ENCODE measurements at regions not wholly inside any gene's neighbourhood (a gene's known extent, or its start where the extent isn't known, plus 50 kb on each side); places are given as distances from the start of the nearest gene placed in this dataset.

DNA sequence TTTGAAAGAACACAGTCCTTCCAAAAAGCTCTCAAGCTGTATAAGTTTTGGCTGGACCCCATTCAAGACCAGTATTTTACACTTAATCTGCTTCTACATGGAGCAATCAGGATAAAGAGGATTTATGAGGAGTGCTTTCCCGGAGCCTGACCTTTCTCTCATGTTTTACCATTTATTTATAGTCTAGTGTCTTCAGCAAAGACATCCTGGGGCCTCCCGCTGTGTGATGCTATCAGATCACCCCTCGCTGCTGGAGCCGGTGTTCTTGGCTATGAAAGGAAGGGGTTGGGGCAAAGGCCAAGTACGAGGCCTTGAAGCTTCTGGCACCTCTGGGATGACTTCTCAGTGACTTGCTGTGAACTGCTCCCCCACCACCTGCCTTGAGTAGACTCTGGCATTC is 189.6 kb downstream of the ADAMTS15 start:
- intact Hi-C loops (cut with DNase I; ENCODE audit: low total_unique reads) = loop anchor here (10.0 kb wide), 1 partner anchor 227 kb away; no protein-coding TSS in a partner anchor
- WGBS, 2 donors (ENCODE audit: low coverage in 1 of 2) = 40 to 53% methylated on average over 1 to 5 of the region's 5 CpGs
- in situ Hi-C loops (cut with MboI; ENCODE audit: low pct_ligation_motif_present in 1 of 4, low pct_unique_long_range_greater_than_20kb in 1 of 4, low sequenced_read_pairs in 3 of 4) = no loop called here
- peaks cover 0 to 15% (median 2%) of the 10 kb centered on the region in 4 donors for H3K4me1 ChIP-seq
- DNase-seq = no peak
- no peaks in the 10 kb centered on the region for H3K27me3 ChIP-seq
- H3K27ac ChIP-seq = no peak overlapping the region
- H3K9me3 ChIP-seq = no peaks in the 10 kb centered on the region
- no peaks in the 10 kb centered on the region for H3K36me3 ChIP-seq
- no peak for TF ChIP-seq POLR2AphosphoS5 (IDR thresholded peaks at IDR 0.05)
- TF ChIP-seq EP300 (IDR thresholded peaks at IDR 0.05; ENCODE audit: low read depth) = no peak
- no peak for TF ChIP-seq POLR2A (IDR thresholded peaks at IDR 0.05)
- TF ChIP-seq, protein P1, sequence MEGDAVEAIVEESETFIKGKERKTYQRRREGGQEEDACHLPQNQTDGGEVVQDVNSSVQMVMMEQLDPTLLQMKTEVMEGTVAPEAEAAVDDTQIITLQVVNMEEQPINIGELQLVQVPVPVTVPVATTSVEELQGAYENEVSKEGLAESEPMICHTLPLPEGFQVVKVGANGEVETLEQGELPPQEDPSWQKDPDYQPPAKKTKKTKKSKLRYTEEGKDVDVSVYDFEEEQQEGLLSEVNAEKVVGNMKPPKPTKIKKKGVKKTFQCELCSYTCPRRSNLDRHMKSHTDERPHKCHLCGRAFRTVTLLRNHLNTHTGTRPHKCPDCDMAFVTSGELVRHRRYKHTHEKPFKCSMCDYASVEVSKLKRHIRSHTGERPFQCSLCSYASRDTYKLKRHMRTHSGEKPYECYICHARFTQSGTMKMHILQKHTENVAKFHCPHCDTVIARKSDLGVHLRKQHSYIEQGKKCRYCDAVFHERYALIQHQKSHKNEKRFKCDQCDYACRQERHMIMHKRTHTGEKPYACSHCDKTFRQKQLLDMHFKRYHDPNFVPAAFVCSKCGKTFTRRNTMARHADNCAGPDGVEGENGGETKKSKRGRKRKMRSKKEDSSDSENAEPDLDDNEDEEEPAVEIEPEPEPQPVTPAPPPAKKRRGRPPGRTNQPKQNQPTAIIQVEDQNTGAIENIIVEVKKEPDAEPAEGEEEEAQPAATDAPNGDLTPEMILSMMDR (IDR thresholded peaks at IDR 0.05) = no peak
- H3K4me3 ChIP-seq = no peak overlapping the region

DNA sequence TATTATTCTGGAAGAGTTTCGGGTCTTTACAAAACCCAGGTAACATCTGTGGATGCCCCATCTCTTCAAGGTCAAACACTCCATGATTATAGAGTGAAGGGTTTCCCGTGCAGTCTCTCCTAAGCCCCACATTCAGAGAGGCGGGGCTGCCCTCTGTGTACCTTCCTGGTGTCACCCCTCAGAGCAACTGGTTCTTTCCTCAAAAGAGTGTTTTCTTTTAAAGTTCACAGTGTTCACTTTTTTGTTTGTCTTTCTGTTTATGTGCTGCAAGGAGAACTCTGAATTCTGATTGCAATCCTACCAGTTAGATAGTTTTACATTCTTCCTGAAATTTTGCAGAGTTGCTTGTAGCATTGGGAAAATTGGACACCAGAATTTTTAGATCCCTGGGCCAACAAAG is 190.2 kb downstream of the ADAMTS15 start:
- in situ Hi-C loops (cut with MboI; ENCODE audit: low pct_ligation_motif_present in 1 of 4, low pct_unique_long_range_greater_than_20kb in 1 of 4, low sequenced_read_pairs in 3 of 4) (no loop called here), intact Hi-C loops (cut with DNase I; ENCODE audit: low total_unique reads) (loop anchor here (10.0 kb wide), 1 partner anchor 226 kb away; no protein-coding TSS in a partner anchor)
- Histone ChIP-seq H3K4me3 (no peak overlapping the region), H3K27me3 (no peaks in the 10 kb centered on the region), H3K9me3 (no peaks in the 10 kb centered on the region), H3K36me3 (no peaks in the 10 kb centered on the region), H3K4me1 (peaks cover 0 to 21% (median 5%) of the 10 kb centered on the region in 4 donors), H3K27ac (no peak overlapping the region)
- WGBS, 2 donors (ENCODE audit: low coverage in 1 of 2) = 72 to 73% methylated on average over 3 of the region's 3 CpGs
- DNase-seq = no peak
- TF ChIP-seq, protein P1 (IDR thresholded peaks at IDR 0.05) = no peak
- no peak for TF ChIP-seq POLR2AphosphoS5 (IDR thresholded peaks at IDR 0.05)
- TF ChIP-seq EP300 (IDR thresholded peaks at IDR 0.05; ENCODE audit: low read depth) = no peak
- TF ChIP-seq POLR2A (IDR thresholded peaks at IDR 0.05) = no peak

DNA sequence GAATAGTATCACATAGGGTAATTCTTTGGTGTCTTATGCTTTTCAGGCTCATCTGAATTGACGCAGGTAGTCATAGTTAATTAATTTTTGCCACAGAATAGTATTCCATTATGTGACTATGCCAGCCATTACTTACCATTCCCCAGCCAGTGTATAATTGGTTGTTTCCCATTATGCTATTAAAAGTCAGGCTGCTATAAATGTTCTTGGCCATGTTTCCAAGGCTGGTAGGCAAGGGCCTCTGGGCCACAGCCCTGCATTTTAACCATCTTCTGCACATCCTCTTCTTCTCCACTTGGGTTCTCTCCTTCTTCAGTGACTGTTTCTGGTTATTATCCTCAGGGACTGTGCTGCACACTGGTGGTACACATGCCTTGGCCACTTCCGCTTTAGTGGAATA is 190.9 kb downstream of the ADAMTS15 start:
- no peaks in the 10 kb centered on the region for H3K9me3 ChIP-seq
- WGBS, 2 donors (ENCODE audit: low coverage in 1 of 2) = 94% methylated on average over 2 of the region's 2 CpGs
- H3K27ac ChIP-seq = no peak overlapping the region

DNA sequence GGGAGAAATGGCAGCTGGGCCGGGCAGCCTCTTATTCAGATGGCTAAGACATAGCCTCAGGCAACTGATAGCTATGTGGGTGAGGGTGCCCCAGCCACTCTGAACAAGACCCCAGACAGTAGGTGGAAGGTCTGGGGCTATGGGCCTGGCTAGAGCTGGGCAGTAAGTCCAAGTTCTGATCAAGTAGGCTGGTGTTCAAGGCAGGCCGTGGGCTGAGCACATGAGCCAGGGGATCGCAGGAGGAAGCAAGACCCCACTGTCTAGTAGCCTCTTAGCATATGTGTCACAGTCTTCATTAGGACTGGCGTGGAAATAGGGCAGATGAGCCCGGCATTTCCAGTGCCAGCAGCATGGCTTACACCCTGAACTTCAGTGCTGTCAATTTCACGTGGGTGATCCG is 192.1 kb downstream of the ADAMTS15 start:
- intact Hi-C loops (cut with DNase I; ENCODE audit: low total_unique reads) = no loop called here
- TF ChIP-seq, protein P1 (IDR thresholded peaks at IDR 0.05) = no peak
- TF ChIP-seq POLR2A (IDR thresholded peaks at IDR 0.05) = no peak
- no peak for TF ChIP-seq POLR2AphosphoS5 (IDR thresholded peaks at IDR 0.05)
- no peak for TF ChIP-seq EP300 (IDR thresholded peaks at IDR 0.05; ENCODE audit: low read depth)
- DNase-seq = no peak
- in situ Hi-C loops (cut with MboI; ENCODE audit: low pct_ligation_motif_present in 1 of 4, low pct_unique_long_range_greater_than_20kb in 1 of 4, low sequenced_read_pairs in 3 of 4) = no loop called here
- peaks cover 3 to 34% (median 18%) of the 10 kb centered on the region in 4 donors for H3K4me1 ChIP-seq
- no peak overlapping the region for H3K27ac ChIP-seq
- no peaks in the 10 kb centered on the region for H3K36me3 ChIP-seq
- H3K9me3 ChIP-seq = no peaks in the 10 kb centered on the region
- H3K27me3 ChIP-seq = no peaks in the 10 kb centered on the region
- 87 to 91% methylated on average over 4 to 7 of the region's 7 CpGs for WGBS, 2 donors (ENCODE audit: low coverage in 1 of 2)
- H3K4me3 ChIP-seq = no peak overlapping the region

More for the DNA sequence above, 190.9 kb downstream of the ADAMTS15 start:
- Histone ChIP-seq H3K4me1 (peaks cover 5 to 28% (median 10%) of the 10 kb centered on the region in 4 donors), H3K27me3 (no peaks in the 10 kb centered on the region), H3K4me3 (no peak overlapping the region), H3K36me3 (no peaks in the 10 kb centered on the region)
- intact Hi-C loops (cut with DNase I; ENCODE audit: low total_unique reads) = loop anchor here (10.0 kb wide), 1 partner anchor 225 kb away; no protein-coding TSS in a partner anchor
- TF ChIP-seq POLR2AphosphoS5 (IDR thresholded peaks at IDR 0.05) (no peak), POLR2A (IDR thresholded peaks at IDR 0.05) (no peak)
- no peak for DNase-seq
- in situ Hi-C loops (cut with MboI; ENCODE audit: low pct_ligation_motif_present in 1 of 4, low pct_unique_long_range_greater_than_20kb in 1 of 4, low sequenced_read_pairs in 3 of 4) = no loop called here

DNA sequence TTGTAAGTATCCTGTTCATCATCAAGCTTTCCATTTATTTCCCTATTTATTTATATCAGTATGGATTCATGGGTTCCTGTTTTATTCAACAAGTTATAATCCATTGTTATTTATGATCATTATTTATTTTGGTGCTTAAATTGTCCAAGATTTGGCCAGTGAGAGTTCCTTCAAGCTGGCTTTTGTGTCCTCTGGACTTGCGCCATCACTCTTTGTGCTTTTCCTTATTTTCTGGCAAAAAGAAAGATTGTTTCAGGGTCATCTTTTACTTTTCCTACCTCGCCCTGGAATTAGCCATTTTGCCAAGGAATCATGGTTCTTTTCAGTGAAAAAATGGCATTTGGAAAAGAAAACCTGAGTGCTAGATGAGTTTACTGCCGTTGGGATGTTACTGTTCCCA is 193.4 kb downstream of the ADAMTS15 start:
- H3K36me3 ChIP-seq = no peaks in the 10 kb centered on the region
- DNase-seq = no peak
- H3K4me1 ChIP-seq = peaks cover 11 to 42% (median 21%) of the 10 kb centered on the region in 4 donors
- no peaks in the 10 kb centered on the region for H3K9me3 ChIP-seq
- H3K27ac ChIP-seq = no peak overlapping the region
- WGBS, 2 donors (ENCODE audit: low coverage in 1 of 2) = 82 to 97% methylated on average over 3 of the region's 3 CpGs
- H3K4me3 ChIP-seq = no peak overlapping the region
- in situ Hi-C loops (cut with MboI; ENCODE audit: low pct_ligation_motif_present in 1 of 4, low pct_unique_long_range_greater_than_20kb in 1 of 4, low sequenced_read_pairs in 3 of 4) (no loop called here), intact Hi-C loops (cut with DNase I; ENCODE audit: low total_unique reads) (no loop called here)
- TF ChIP-seq, protein P1 (IDR thresholded peaks at IDR 0.05) = no peak
- TF ChIP-seq POLR2AphosphoS5 (IDR thresholded peaks at IDR 0.05) (no peak), EP300 (IDR thresholded peaks at IDR 0.05; ENCODE audit: low read depth) (no peak), POLR2A (IDR thresholded peaks at IDR 0.05) (no peak)
- H3K27me3 ChIP-seq = no peaks in the 10 kb centered on the region

Measured in transverse colon (tissue), 4 donors.